Mesothelial cell of epicardium (in vitro differentiated cells): ENCODE measurements at regions not wholly inside any gene's neighbourhood (a gene's known extent, or its start where the extent isn't known, plus 50 kb on each side); places are given as distances from the start of the nearest gene placed in this dataset.

Experiments used
- DNase-seq, 2 experiments: peaks; one replicate each; pipeline ENCODE4 v3.0.0; 2021; ENCODE audit warnings: low spot score in 2 of 2; ENCODE audit not compliant: unreplicated experiment in 2 of 2
- H3K27ac Mint-ChIP-seq: 2 replicates; pipeline ENCODE4 v1.8.0; 2021; ENCODE audit warnings: mixed read lengths
- H3K27me3 Mint-ChIP-seq: 2 replicates; pipeline ENCODE4 v1.8.0; 2021; ENCODE audit warnings: low read depth, mixed read lengths
- H3K36me3 Mint-ChIP-seq: 2 replicates; pipeline ENCODE4 v1.8.0; 2021; ENCODE audit warnings: mixed read lengths
- H3K4me1 Mint-ChIP-seq: 2 replicates; pipeline ENCODE4 v1.8.0; 2021; ENCODE audit warnings: mixed read lengths
- H3K4me3 Mint-ChIP-seq: 2 replicates; pipeline ENCODE4 v1.8.0; 2021; ENCODE audit warnings: mild to moderate bottlenecking, moderate library complexity, mixed read lengths
- H3K9me3 Mint-ChIP-seq: 2 replicates; pipeline ENCODE4 v1.8.0; 2021; ENCODE audit warnings: mixed read lengths
- TF ChIP-seq, protein P1 (sequence below): fragments of 200-600 bp; sonication (generic); IDR thresholded peaks from one replicate; pipeline ENCODE4 v1.5.0; 2021; ENCODE audit warnings: antibody characterized with exemption; ENCODE audit not compliant: unreplicated experiment

DNA sequence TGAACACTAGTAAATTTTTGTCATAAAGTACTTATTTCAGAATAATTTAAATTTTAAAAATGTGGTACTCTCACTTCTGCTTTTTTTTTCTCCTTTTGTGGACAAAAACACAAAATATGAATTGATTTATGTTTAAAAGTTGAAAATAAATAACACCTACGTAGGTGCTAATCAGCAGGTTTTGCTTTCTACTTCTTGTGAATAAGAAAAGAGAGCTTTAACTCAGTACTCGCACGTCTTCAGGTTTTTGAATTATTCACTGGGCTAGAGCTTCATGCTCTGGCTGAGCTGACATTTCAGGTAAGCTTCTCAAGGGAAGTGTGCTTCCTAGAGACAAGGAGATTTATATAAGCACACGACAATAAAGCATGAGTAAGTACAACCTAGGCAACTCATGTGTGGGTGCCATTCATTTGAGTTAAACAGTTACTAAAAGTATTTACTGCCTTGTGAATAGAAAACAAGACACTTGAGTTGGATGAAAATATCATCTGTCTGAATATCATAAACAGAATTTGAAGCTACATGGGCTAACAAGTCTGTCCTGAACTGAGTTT is 190.0 kb upstream of the POT1 start:
- no peak overlapping the region for H3K27ac Mint-ChIP-seq

DNA sequence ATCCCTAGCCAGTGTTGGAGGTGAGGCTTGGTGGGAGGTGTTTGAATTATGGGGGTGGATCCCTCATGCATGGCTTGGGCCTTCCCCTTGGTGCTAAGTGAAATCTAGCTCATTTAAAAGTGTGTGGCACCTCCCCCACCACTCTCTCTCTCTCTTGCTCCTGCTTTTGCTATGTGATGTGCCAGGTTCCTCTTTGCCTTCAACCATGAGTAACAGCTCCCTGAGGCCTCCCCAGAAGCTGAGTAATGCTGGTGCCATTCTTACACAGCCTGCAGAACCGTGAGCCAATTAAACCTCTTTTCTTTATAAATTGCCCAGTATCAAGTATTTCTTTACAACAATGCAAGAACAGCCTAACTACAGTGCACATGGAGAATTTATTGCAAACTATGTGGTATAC is 188.8 kb upstream of the POT1 start:
- H3K9me3 Mint-ChIP-seq, result peaks cover 2% of the 10 kb centered on the region

More for the DNA sequence above, 190.0 kb upstream of the POT1 start:
- Mint-ChIP-seq H3K27me3 (no peaks in the 10 kb centered on the region), H3K4me1 (no peaks in the 10 kb centered on the region), H3K36me3 (peaks cover 2% of the 10 kb centered on the region), H3K4me3 (no peak overlapping the region), H3K9me3 (peaks cover 11% of the 10 kb centered on the region)
- no peak for DNase-seq
- TF ChIP-seq, protein P1, sequence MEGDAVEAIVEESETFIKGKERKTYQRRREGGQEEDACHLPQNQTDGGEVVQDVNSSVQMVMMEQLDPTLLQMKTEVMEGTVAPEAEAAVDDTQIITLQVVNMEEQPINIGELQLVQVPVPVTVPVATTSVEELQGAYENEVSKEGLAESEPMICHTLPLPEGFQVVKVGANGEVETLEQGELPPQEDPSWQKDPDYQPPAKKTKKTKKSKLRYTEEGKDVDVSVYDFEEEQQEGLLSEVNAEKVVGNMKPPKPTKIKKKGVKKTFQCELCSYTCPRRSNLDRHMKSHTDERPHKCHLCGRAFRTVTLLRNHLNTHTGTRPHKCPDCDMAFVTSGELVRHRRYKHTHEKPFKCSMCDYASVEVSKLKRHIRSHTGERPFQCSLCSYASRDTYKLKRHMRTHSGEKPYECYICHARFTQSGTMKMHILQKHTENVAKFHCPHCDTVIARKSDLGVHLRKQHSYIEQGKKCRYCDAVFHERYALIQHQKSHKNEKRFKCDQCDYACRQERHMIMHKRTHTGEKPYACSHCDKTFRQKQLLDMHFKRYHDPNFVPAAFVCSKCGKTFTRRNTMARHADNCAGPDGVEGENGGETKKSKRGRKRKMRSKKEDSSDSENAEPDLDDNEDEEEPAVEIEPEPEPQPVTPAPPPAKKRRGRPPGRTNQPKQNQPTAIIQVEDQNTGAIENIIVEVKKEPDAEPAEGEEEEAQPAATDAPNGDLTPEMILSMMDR, result no peak

DNA sequence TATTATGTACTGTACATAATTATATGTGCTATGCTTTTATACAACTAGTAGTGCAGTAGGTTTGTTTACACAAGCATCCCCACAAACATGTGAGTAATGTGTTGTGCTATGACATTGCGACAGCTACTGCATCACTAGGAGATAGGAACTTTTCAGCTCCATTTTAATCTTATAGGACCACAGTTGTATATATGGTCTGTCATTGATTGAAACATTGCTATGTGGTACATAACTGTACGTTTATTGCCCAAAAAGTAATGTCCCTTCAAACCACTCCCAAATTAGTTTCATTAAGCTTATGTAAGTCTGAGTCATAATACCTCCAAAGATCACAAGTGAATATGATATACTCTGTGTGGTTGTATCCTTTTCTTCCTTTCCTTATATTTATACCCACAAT is 183.2 kb upstream of the POT1 start:
- no peaks in the 10 kb centered on the region for H3K27me3 Mint-ChIP-seq
- DNase-seq, result no peak
- H3K9me3 Mint-ChIP-seq, result peaks cover 15% of the 10 kb centered on the region
- H3K27ac Mint-ChIP-seq, result no peak overlapping the region
- TF ChIP-seq, protein P1, result no peak
- H3K36me3 Mint-ChIP-seq, result peaks cover 6% of the 10 kb centered on the region
- H3K4me1 Mint-ChIP-seq, result no peaks in the 10 kb centered on the region
- no peak overlapping the region for H3K4me3 Mint-ChIP-seq

More for the DNA sequence above, 188.8 kb upstream of the POT1 start:
- Mint-ChIP-seq H3K36me3 (peaks cover under 1% of the 10 kb centered on the region), H3K4me1 (no peaks in the 10 kb centered on the region), H3K27me3 (no peaks in the 10 kb centered on the region), H3K4me3 (no peak overlapping the region), H3K27ac (no peak overlapping the region)
- DNase-seq, result no peak
- TF ChIP-seq, protein P1, result no peak

GRCh38 chr7:125099519-125099918 is 169.9 kb upstream of the POT1 start:
- no peak for DNase-seq
- Mint-ChIP-seq H3K36me3 (no peaks in the 10 kb centered on the region), H3K4me1 (peaks cover 13% of the 10 kb centered on the region), H3K27me3 (no peaks in the 10 kb centered on the region), H3K4me3 (no peak overlapping the region), H3K9me3 (peaks cover 3% of the 10 kb centered on the region), H3K27ac (no peak overlapping the region)
- TF ChIP-seq, protein P1, result no peak

DNA sequence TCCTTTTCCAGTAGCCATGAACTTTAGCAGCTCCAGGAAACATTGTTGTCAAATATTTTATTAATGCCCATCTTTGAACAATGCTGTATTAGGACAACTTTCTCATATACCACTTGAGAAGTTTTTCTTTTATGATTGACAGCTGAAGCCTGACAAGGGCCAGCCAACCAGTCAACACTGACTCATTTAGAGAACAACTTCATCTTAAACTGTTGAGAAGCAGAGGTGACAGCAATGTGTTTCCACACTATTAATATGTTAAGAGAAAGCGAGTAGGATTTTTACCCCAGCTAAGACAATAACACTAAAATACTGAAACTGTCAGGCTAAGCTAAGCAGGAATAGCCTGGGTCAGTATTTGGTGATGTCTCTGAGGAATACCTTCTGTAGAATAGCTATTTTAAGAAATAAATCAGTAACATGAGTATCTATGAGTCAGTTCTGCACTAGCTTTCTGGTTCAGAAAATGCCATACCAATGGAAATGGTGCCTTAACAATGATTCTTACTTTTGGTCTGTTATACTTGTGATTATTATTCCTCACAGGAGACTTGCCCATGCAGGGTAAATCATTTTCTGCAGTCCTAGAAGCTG is 168.8 kb upstream of the POT1 start:
- H3K27me3 Mint-ChIP-seq, result no peaks in the 10 kb centered on the region
- TF ChIP-seq, protein P1, result no peak
- DNase-seq, result no peak
- H3K9me3 Mint-ChIP-seq, result peaks cover 3% of the 10 kb centered on the region
- peaks cover 13% of the 10 kb centered on the region for H3K4me1 Mint-ChIP-seq
- no peak overlapping the region for H3K27ac Mint-ChIP-seq
- no peaks in the 10 kb centered on the region for H3K36me3 Mint-ChIP-seq
- H3K4me3 Mint-ChIP-seq, result no peak overlapping the region
